HepG2 (cell line): ENCODE measurements at regions not wholly inside any gene's neighbourhood (a gene's known extent, or its start where the extent isn't known, plus 50 kb on each side); places are given as distances from the start of the nearest gene placed in this dataset.
A peak's percentile ranks its signal among the peaks of the same experiment; 100 is the strongest.

Source experiments
- ATAC-seq: fragments of 200-7000 bp; cut with Tn5 transposase; 3 replicates; pipeline ENCODE4 v1.9.1; 2020; ENCODE audit warnings: mild to moderate bottlenecking, moderate library complexity
- BruUV-seq: library from RNA; stranded (reverse); fragments of 400-500 nt; replicated peaks from 2 replicates; lab custom pipeline; 2021; lab: Mats Ljungman, UMichigan
- CTCF ChIA-PET: fragments of 300-600 bp; formaldehyde crosslinking; extraction: SDS; loops from one replicate; lab custom pipeline; 2021; ENCODE audit warnings: low total read pairs, inconsistent platforms, low intra/inter-chr PET ratio; lab: Yijun Ruan, JAX
- POLR2A ChIA-PET: fragments of 350-600 bp; sonication (Branson Sonifier 250); formaldehyde crosslinking; loops from one replicate; lab custom pipeline; 2020; ENCODE audit warnings: antibody characterized with exemption, inconsistent platforms; lab: Yijun Ruan, JAX
- DNase-seq: peaks from one replicate; pipeline ENCODE4 v3.0.0-alpha.2; 2015; ENCODE audit warnings: low spot score
- FAIRE-seq: peaks from 3 replicates; lab custom pipeline; 2011; peaks lifted over from hg19 to GRCh38; lab: Jason Lieb, UNC
- H2AFZ ChIP-seq: one replicate; pipeline ENCODE4 v1.6.1; 2011; ENCODE audit warnings: low read length, inconsistent platforms
- H3K27ac ChIP-seq: fragments of 300-600 bp; 3 replicates; pipeline ENCODE4 v1.8.0; 2011; ENCODE audit warnings: mixed run types, mild to moderate bottlenecking, mixed read lengths, low read length, inconsistent platforms; ENCODE audit not compliant: insufficient read depth; ENCODE audit errors: extremely low read length
- H3K27me3 ChIP-seq, 2 experiments: fragments of 200-600 bp in 1 of 2; 2 replicates in 1 of 2; 3 replicates in 1 of 2; pipeline versions ENCODE4 v1.6.0 to v1.8.0; 2011; ENCODE audit warnings: low read length in 2 of 2, mild to moderate bottlenecking in 2 of 2, moderate library complexity in 2 of 2, inconsistent platforms in 1 of 2; ENCODE audit not compliant: insufficient read depth in 2 of 2, control insufficient read depth in 1 of 2
- H3K36me3 ChIP-seq, 2 experiments: fragments of 200-600 bp in 1 of 2; replicated peaks in 1 of 2; 2 replicates in 1 of 2; 3 replicates in 1 of 2; pipeline versions ENCODE4 v1.5.1 to v1.8.0; 2011; ENCODE audit warnings: low read length in 2 of 2, inconsistent platforms in 1 of 2; ENCODE audit not compliant: insufficient read depth in 2 of 2, control insufficient read depth in 1 of 2
- H3K4me1 ChIP-seq: 2 replicates; pipeline ENCODE4 v1.5.1; 2012; ENCODE audit warnings: low read length, inconsistent platforms; ENCODE audit not compliant: insufficient read depth
- H3K4me2 ChIP-seq: 2 replicates; pipeline ENCODE4 v1.6.0; 2011; ENCODE audit warnings: low read depth, low read length, inconsistent platforms
- H3K4me3 ChIP-seq, 3 experiments: fragments of 200-600 bp in 1 of 3; sonication (generic), shearing (Covaris generic) in 1 of 3; replicated peaks in 1 of 3; 2 replicates each; pipeline ENCODE4 v1.5.1; 2011 to 2016; ENCODE audit warnings: low read length in 3 of 3, inconsistent platforms in 2 of 3, low read depth in 2 of 3, mild to moderate bottlenecking in 2 of 3, control low read depth in 1 of 3, mixed read lengths in 1 of 3; ENCODE audit not compliant: insufficient read depth in 1 of 3
- H3K79me2 ChIP-seq: one replicate; pipeline ENCODE4 v1.6.1; 2011; ENCODE audit warnings: low read length, inconsistent platforms; ENCODE audit not compliant: insufficient read depth
- H3K9ac ChIP-seq: 2 replicates; pipeline ENCODE4 v1.6.0; 2011; ENCODE audit warnings: mild to moderate bottlenecking, low read depth, low read length, inconsistent platforms; ENCODE audit not compliant: insufficient read depth
- H3K9me3 ChIP-seq: 2 replicates; pipeline ENCODE4 v1.5.1; 2012; ENCODE audit warnings: mild to moderate bottlenecking, low read length
- H4K20me1 ChIP-seq: 2 replicates; pipeline ENCODE4 v1.6.0; 2011; ENCODE audit warnings: inconsistent platforms, mild to moderate bottlenecking, low read length, moderate library complexity; ENCODE audit not compliant: insufficient read depth
- CBX5 ChIP-seq: sonication (generic); formaldehyde crosslinking; IDR thresholded peaks from 2 replicates; pipeline ENCODE4 v1.4.0; 2020; ENCODE audit warnings: missing genetic modification reagents, borderline replicate concordance
- FOSL2 ChIP-seq: sonication (generic); formaldehyde crosslinking; IDR thresholded peaks from 2 replicates; pipeline ENCODE4 v1.4.0; 2020; ENCODE audit warnings: missing genetic modification reagents
- HCFC1 ChIP-seq: fragments of 150-350 bp; IDR thresholded peaks from 2 replicates; pipeline ENCODE4 v1.6.1; 2014; ENCODE audit warnings: low read depth, low read length
- MIER2 ChIP-seq: IDR thresholded peaks from 2 replicates; pipeline ENCODE4 v1.6.1; 2016; ENCODE audit warnings: missing biosample characterization, missing genetic modification reagents
- RAD21 ChIP-seq: fragments of 450-650 bp; formaldehyde crosslinking; IDR thresholded peaks from 2 replicates; pipeline ENCODE4 v1.5.0; 2020; ENCODE audit warnings: mild to moderate bottlenecking
- SMAD3 ChIP-seq: sonication (generic); formaldehyde crosslinking; IDR thresholded peaks from 2 replicates; pipeline ENCODE4 v1.4.0; 2020; ENCODE audit warnings: missing genetic modification reagents
- XRCC5 ChIP-seq: fragments of 200-400 bp; formaldehyde crosslinking; optimal IDR thresholded peaks from 2 replicates; pipeline ENCODE3; 2017; ENCODE audit warnings: mild to moderate bottlenecking, low read length
- ZNF567 ChIP-seq: sonication (generic); formaldehyde crosslinking; IDR thresholded peaks from 2 replicates; pipeline ENCODE4 v1.8.1; 2023; ENCODE audit warnings: mild to moderate bottlenecking, missing genetic modification reagents, borderline replicate concordance
- WGBS: methylation state at CpG from one replicate; pipeline ENCODE4 v1.1.6; 2017; ENCODE audit warnings: low lambda C conversion rate; 5-methylcytosine and 5-hydroxymethylcytosine counted together
- in situ Hi-C: cut with HindIII; loops from 2 replicates; pipeline ENCODE4 v1.10.0; 2017; ENCODE audit warnings: low pct_unique_long_range_greater_than_20kb; ENCODE audit not compliant: extremely low pct_ligation_motif_present
- intact Hi-C: fragments of 100-400 bp; cut with micrococcal nuclease; formaldehyde crosslinking; loops from one replicate; pipeline ENCODE4 v1.10.0; 2022; ENCODE audit not compliant: unreplicated experiment
- TF ChIP-seq, protein P1 (sequence below): sonication (generic); formaldehyde crosslinking; IDR thresholded peaks from 2 replicates; pipeline ENCODE4 v1.4.0; 2020; ENCODE audit warnings: missing genetic modification reagents
- TF ChIP-seq, protein P2 (sequence below): sonication (generic); formaldehyde crosslinking; IDR thresholded peaks from 2 replicates; pipeline ENCODE4 v1.5.0; 2020; ENCODE audit warnings: mild to moderate bottlenecking, missing genetic modification reagents, moderate library complexity
- TF ChIP-seq, protein P3 (sequence below), 2 experiments: sonication (generic) in 1 of 2; formaldehyde crosslinking in 1 of 2; IDR thresholded peaks; 2 replicates each; pipeline versions ENCODE4 v1.4.0 to v1.6.1; 2018 to 2020; ENCODE audit warnings: missing genetic modification reagents in 2 of 2, borderline replicate concordance in 1 of 2, low read depth in 1 of 2, mild to moderate bottlenecking in 1 of 2, missing biosample characterization in 1 of 2
- TF ChIP-seq, protein P4 (sequence below): sonication (generic); formaldehyde crosslinking; IDR thresholded peaks from 2 replicates; pipeline ENCODE4 v1.4.0; 2020; ENCODE audit warnings: missing genetic modification reagents

DNA sequence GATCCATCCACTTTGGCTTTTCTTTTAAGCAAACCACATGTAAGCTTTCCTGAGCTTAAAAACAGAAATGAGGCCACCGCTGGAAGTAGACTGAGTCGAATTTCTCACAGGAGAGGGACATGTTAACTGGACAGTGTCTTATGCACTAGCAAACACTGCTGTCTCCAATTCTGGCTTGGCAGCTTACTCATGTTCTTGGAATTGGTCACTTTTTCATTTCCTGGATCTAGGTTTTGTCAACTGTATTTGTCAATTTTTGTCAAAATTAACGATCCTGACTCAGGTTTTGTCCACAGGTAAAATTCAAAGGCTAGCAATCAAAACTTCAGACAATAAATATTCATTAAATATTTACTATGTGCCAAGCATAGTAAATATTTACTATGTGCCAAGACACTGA is 601.5 kb downstream of the RNF144B start (continued):
- TF ChIP-seq, protein P1, sequence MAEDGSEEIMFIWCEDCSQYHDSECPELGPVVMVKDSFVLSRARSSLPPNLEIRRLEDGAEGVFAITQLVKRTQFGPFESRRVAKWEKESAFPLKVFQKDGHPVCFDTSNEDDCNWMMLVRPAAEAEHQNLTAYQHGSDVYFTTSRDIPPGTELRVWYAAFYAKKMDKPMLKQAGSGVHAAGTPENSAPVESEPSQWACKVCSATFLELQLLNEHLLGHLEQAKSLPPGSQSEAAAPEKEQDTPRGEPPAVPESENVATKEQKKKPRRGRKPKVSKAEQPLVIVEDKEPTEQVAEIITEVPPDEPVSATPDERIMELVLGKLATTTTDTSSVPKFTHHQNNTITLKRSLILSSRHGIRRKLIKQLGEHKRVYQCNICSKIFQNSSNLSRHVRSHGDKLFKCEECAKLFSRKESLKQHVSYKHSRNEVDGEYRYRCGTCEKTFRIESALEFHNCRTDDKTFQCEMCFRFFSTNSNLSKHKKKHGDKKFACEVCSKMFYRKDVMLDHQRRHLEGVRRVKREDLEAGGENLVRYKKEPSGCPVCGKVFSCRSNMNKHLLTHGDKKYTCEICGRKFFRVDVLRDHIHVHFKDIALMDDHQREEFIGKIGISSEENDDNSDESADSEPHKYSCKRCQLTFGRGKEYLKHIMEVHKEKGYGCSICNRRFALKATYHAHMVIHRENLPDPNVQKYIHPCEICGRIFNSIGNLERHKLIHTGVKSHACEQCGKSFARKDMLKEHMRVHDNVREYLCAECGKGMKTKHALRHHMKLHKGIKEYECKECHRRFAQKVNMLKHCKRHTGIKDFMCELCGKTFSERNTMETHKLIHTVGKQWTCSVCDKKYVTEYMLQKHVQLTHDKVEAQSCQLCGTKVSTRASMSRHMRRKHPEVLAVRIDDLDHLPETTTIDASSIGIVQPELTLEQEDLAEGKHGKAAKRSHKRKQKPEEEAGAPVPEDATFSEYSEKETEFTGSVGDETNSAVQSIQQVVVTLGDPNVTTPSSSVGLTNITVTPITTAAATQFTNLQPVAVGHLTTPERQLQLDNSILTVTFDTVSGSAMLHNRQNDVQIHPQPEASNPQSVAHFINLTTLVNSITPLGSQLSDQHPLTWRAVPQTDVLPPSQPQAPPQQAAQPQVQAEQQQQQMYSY, result no peak
- no peak for TF ChIP-seq SMAD3 (CRISPR knock-in tag)
- TF ChIP-seq, all 625 proteins: peak for 0

DNA sequence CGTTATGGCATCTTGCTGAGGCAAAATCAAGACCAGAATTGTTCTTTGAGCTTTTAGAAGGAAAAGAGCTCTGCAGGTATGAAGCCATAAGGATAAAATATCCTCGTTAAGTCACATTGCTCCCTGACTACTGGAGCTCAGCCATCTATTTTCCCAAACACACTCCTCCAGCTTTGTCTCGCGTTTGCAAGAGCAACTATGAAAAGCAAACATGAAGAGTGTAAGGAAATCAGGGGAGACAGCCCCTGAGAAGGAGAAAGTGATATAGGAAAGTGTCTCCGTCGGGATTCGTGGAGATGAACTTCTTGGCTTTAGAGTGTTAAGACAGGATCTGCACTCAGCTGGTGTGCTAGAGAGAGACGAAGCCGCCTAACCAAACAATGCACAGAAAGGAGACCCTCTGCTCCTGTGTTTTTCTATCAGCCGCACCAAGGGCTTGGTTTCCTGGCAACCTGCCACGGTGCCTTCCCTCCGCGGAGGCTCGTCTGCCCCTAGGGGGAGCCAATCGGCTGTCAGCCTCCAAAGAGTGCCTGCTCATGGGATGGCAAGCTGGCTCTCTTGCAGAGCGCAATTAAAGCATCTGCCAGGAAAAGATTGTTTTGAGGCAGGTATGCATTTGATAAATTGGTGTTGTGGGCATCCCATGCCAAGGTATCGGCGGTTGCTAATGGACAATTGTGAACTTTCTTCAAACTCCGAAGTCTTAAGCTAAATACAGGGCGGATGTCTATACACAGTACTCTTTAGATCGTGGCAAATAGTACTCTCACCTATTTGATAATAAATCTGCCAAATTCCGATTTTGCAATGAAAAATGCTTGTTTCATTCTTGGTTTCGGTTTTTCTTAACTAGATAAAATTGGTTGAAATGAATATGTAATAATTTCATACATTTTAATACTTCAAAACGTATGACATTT is 603.2 kb downstream of the RNF144B start:
- ATAC-seq (peak; percentile 99), FAIRE-seq (no peak), DNase-seq (peak; percentile 58)
- H3K36me3 ChIP-seq, result no peaks in the 10 kb centered on the region
- intact Hi-C loops (loop anchor here (1.0 to 10.0 kb wide), 2 partner anchors 221 to 914 kb away; no protein-coding TSS in a partner anchor), in situ Hi-C loops (loop anchor here (10.0 kb wide), 2 partner anchors 884 to 1064 kb away; no protein-coding TSS in a partner anchor)
- H3K27ac ChIP-seq, result no peak overlapping the region
- H3K4me2 ChIP-seq, result no peak overlapping the region
- ChIA-PET CTCF (no interaction called here), POLR2A (no interaction called here)
- no peaks in the 10 kb centered on the region for H4K20me1 ChIP-seq
- H3K27me3 ChIP-seq, result no peaks in the 10 kb centered on the region
- H3K79me2 ChIP-seq, result no peaks in the 10 kb centered on the region
- no peak overlapping the region for H3K4me3 ChIP-seq
- no peak overlapping the region for H2AFZ ChIP-seq
- no peak overlapping the region for H3K9ac ChIP-seq
- H3K4me1 ChIP-seq, result no peaks in the 10 kb centered on the region
- no TSS peak for BruUV-seq
- 16% methylated on average over 19 of the region's 24 CpGs for WGBS
- H3K9me3 ChIP-seq, result no peaks in the 10 kb centered on the region
- TF ChIP-seq ZNF567 (CRISPR knock-in tag) (no peak), XRCC5 (peak; percentile 87), HCFC1 (peak; percentile 22; the same call in 1 of the 2 replicates), CBX5 (CRISPR knock-in tag) (peak; percentile 55; the same call in 1 of the 2 replicates), RAD21 (CRISPR knock-in tag) (peak; percentile 33; the same call in 1 of the 2 replicates), MIER2 (CRISPR knock-in tag) (0 out of 2 replicates have a peak, but pooled peaks have one; percentile 59), FOSL2 (peak; percentile 20; the same call in 1 of the 2 replicates)
- TF ChIP-seq, protein P2, sequence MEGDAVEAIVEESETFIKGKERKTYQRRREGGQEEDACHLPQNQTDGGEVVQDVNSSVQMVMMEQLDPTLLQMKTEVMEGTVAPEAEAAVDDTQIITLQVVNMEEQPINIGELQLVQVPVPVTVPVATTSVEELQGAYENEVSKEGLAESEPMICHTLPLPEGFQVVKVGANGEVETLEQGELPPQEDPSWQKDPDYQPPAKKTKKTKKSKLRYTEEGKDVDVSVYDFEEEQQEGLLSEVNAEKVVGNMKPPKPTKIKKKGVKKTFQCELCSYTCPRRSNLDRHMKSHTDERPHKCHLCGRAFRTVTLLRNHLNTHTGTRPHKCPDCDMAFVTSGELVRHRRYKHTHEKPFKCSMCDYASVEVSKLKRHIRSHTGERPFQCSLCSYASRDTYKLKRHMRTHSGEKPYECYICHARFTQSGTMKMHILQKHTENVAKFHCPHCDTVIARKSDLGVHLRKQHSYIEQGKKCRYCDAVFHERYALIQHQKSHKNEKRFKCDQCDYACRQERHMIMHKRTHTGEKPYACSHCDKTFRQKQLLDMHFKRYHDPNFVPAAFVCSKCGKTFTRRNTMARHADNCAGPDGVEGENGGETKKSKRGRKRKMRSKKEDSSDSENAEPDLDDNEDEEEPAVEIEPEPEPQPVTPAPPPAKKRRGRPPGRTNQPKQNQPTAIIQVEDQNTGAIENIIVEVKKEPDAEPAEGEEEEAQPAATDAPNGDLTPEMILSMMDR (CRISPR knock-in tag), result peak; percentile 89
- TF ChIP-seq, protein P3, sequence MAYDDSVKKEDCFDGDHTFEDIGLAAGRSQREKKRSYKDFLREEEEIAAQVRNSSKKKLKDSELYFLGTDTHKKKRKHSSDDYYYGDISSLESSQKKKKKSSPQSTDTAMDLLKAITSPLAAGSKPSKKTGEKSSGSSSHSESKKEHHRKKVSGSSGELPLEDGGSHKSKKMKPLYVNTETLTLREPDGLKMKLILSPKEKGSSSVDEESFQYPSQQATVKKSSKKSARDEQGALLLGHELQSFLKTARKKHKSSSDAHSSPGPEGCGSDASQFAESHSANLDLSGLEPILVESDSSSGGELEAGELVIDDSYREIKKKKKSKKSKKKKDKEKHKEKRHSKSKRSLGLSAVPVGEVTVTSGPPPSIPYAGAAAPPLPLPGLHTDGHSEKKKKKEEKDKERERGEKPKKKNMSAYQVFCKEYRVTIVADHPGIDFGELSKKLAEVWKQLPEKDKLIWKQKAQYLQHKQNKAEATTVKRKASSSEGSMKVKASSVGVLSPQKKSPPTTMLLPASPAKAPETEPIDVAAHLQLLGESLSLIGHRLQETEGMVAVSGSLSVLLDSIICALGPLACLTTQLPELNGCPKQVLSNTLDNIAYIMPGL (CRISPR knock-in tag; IDR thresholded peaks at IDR 0.05; ENCODE audit: borderline replicate concordance in 1 of 2, low read depth in 1 of 2), result peak; percentile 33 to 61; a peak in 1 of 4 replicates
- TF ChIP-seq, protein P4, sequence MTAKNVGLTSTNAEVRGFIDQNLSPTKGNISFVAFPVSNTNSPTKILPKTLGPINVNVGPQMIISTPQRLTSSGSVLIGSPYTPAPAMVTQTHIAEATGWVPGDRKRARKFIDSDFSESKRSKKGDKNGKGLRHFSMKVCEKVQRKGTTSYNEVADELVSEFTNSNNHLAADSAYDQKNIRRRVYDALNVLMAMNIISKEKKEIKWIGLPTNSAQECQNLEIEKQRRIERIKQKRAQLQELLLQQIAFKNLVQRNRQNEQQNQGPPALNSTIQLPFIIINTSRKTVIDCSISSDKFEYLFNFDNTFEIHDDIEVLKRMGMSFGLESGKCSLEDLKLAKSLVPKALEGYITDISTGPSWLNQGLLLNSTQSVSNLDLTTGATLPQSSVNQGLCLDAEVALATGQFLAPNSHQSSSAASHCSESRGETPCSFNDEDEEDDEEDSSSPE (CRISPR knock-in tag), result 0 out of 2 replicates have a peak, but pooled peaks have one; percentile 27
